GM12864 (cell line): ENCODE measurements at regions not wholly inside any gene's neighbourhood (a gene's known extent, or its start where the extent isn't known, plus 50 kb on each side); places are given as distances from the start of the nearest gene placed in this dataset.

Experiments used
- DNase-seq: peaks from one replicate; pipeline ENCODE4 v3.0.0-alpha.2; 2011; ENCODE audit warnings: low read depth
- H3K4me3 ChIP-seq: 2 replicates; pipeline ENCODE4 v1.5.1; 2011; ENCODE audit warnings: mild to moderate bottlenecking, low read depth, low read length, control low read depth
- TF ChIP-seq, protein P1 (sequence below): IDR thresholded peaks from 2 replicates; pipeline ENCODE4 v1.5.1; 2011; ENCODE audit warnings: low read depth, mild to moderate bottlenecking, moderate library complexity, low read length, control low read depth, inconsistent platforms; ENCODE audit errors: missing control alignments

DNA sequence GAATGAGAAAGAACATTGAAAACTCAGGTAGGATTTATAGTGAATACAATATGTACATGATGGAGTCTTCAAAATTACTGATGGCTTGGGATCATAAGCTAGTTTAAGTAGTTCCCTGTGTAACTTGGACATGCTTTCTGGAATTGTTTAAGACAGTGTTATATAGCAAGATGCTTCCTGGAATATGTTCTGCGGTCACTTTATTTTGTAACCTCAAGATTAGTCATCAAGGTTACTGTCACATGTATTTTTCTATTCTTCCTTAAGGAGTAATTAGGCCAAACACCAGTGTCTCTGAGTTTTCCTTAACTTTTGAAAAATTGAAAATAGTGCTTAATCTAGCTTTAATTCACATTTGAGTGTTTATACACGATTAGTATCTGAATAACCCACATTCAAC, 760.3 kb upstream of the ARRDC4 start:
- DNase-seq = no peak
- H3K4me3 ChIP-seq = no peak overlapping the region
- TF ChIP-seq, protein P1, sequence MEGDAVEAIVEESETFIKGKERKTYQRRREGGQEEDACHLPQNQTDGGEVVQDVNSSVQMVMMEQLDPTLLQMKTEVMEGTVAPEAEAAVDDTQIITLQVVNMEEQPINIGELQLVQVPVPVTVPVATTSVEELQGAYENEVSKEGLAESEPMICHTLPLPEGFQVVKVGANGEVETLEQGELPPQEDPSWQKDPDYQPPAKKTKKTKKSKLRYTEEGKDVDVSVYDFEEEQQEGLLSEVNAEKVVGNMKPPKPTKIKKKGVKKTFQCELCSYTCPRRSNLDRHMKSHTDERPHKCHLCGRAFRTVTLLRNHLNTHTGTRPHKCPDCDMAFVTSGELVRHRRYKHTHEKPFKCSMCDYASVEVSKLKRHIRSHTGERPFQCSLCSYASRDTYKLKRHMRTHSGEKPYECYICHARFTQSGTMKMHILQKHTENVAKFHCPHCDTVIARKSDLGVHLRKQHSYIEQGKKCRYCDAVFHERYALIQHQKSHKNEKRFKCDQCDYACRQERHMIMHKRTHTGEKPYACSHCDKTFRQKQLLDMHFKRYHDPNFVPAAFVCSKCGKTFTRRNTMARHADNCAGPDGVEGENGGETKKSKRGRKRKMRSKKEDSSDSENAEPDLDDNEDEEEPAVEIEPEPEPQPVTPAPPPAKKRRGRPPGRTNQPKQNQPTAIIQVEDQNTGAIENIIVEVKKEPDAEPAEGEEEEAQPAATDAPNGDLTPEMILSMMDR = no peak

GRCh38 chr15:97210277-97210676, 750.2 kb upstream of the ARRDC4 start:
- TF ChIP-seq, protein P1 = no peak
- no peak overlapping the region for H3K4me3 ChIP-seq
- DNase-seq = no peak

DNA sequence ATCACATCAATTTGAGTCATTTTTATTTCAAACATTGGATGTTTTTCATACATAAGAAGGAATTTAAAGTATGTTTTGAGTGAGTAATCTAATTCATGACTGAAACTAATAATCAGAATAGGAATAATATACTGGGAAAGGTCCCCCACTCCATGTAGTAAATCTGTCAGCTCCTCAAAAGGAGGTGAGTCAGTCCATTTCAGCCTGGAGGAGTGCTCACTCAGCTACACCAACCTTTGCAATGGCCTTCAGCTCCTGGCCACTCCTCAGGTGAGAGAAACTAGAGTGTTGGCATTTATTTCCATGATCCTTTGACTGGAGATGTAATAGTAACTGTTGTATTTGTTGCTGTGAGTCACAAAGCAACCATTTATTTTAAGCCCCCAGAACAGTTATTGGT, 744.9 kb upstream of the ARRDC4 start:
- TF ChIP-seq, protein P1 = no peak
- DNase-seq = no peak
- no peak overlapping the region for H3K4me3 ChIP-seq

DNA sequence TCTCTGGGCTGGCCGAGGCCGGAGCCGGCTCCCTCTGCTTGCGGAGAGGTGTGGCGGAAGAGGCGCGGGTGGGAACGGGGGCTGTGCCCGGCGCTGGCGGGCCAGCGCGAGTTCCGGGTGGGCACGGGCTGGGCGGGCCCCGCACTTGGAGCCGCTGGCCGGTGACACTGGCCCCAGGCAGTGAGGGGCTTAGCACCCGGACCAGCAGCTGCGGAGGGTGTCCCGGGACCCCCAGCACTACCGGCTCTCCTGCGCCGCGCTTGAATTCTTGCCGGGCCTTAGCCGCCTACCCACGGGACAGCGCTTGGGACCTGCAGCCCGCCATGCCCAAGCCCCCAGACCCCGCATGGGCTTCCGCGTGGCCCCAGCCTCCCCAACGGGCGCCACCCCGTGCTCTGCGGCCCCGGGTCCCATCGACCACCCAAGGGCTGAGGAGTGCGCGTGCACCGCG, 736.3 kb upstream of the ARRDC4 start:
- no peak for DNase-seq
- no peak overlapping the region for H3K4me3 ChIP-seq
- TF ChIP-seq, protein P1 = no peak

DNA sequence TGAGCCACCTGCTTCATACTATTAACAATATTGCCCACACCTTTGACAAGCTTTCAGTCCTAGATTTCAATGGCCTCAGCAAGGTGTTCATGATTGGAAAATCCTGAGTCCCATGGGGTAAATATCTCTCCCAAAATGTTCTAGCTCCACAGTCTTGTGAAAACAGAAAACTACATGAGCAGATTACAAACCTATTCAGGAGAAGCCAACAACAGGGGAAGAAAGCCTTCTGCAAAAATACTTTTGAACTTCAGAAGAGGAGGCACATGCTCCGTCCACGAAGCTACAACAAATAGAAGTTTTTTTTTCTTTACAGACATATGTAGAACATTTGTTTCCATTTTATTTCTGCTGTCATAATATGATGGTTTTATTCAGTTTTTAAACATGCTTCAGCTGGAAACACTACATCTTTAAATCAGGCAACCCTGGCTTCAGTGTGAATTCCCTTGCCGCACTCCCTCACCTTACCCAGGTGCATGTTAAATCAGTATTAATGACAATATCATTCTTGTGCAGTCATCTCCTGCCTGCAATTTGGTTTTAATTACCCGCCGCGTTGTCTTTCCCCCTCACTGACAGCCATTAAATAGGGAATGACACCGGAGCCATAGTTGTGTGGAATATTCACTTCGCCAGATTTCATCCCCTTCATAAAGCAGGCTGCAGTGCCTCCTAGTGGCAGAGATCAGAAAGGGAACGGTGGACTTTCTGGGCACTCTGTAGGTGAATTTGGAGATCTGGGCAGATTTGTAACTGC, 725.5 kb upstream of the ARRDC4 start:
- no peak overlapping the region for H3K4me3 ChIP-seq
- no peak for DNase-seq
- TF ChIP-seq, protein P1 = peak; percentile 59

DNA sequence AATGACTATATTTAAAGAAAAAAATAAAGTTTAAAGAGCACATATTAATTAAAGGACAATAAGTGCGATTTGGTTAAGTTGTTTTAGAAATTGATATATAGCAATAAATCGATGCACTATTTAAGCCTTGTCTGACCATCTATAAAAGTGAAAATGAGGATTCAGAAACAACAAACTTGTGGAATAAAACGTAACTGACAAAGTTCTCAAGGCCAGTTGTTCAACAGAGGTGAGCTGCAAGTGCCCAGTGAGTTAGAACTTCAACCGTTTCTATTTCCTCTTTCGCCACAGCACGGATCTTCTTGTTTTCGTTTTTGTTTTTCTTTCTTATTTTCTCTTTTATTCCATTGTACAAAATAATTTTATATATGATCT, 724.9 kb upstream of the ARRDC4 start:
- TF ChIP-seq, protein P1 = no peak
- no peak for DNase-seq
- no peak overlapping the region for H3K4me3 ChIP-seq

DNA sequence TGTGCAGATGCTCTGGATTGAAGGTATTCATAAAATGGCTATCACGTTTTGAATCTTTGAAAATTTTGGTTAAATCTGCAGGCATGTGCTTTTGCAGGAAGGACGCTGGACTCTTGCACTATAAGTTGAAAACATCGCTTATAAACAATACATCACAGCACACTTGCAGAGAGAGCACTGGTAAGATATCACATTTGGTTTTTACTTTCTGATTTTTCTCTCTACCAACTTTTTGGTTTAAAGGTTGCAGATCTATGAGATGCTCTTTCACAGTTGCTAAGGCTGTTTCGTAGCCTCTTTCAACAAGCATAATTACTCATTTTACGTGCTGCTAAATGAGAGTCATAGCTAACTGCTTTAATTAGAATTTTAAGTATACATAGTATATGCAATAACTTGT, 724.4 kb upstream of the ARRDC4 start:
- no peak overlapping the region for H3K4me3 ChIP-seq
- no peak for DNase-seq
- TF ChIP-seq, protein P1 = no peak
